Neural cell (in vitro differentiated cells): ENCODE measurements at regions not wholly inside any gene's neighbourhood (a gene's known extent, or its start where the extent isn't known, plus 50 kb on each side); places are given as distances from the start of the nearest gene placed in this dataset.

Source experiments
- EP300 ChIP-seq: fragments of 450-650 bp; conservative IDR thresholded peaks from 2 replicates; pipeline ENCODE4 v1.6.1; 2014; ENCODE audit warnings: antibody characterized with exemption, mild to moderate bottlenecking, moderate library complexity; ENCODE audit not compliant: poor library complexity, severe bottlenecking
- RAD21 ChIP-seq: fragments of 450-650 bp; conservative IDR thresholded peaks from 2 replicates; pipeline ENCODE4 v1.6.1; 2014; ENCODE audit warnings: antibody characterized with exemption, mild to moderate bottlenecking, moderate library complexity

- TF ChIP-seq EP300 (no peak), RAD21 (no peak)
Observed at GRCh38 chr4:149194061-149194460, 621.6 kb downstream of the IQCM start.
